MG63 (cell line): ENCODE measurements at regions not wholly inside any gene's neighbourhood (a gene's known extent, or its start where the extent isn't known, plus 50 kb on each side); places are given as distances from the start of the nearest gene placed in this dataset.
"Not testable (repeated sequence)": the region's sequence is repeated elsewhere in the genome, so short reads cannot be mapped to it uniquely, and the experiment has no call there.

Experiments used
- DNase-seq: peaks from one replicate; pipeline ENCODE4 v3.0.0-alpha.2; 2020
- H3K27me3 ChIP-seq: fragments of 250-450 bp; sonication (Bioruptor Pico); 2 replicates; pipeline ENCODE4 v1.5.1; 2020; ENCODE audit warnings: mild to moderate bottlenecking, moderate library complexity
- H3K36me3 ChIP-seq: fragments of 250-450 bp; sonication (Bioruptor Pico); 2 replicates; pipeline ENCODE4 v1.5.1; 2020; ENCODE audit warnings: mild to moderate bottlenecking, moderate library complexity
- H3K4me3 ChIP-seq: fragments of 250-450 bp; sonication (Bioruptor Pico); 2 replicates; pipeline ENCODE4 v1.5.1; 2020; ENCODE audit warnings: mild to moderate bottlenecking, moderate library complexity
- H3K9me3 ChIP-seq: fragments of 250-450 bp; sonication (Bioruptor Pico); 2 replicates; pipeline ENCODE4 v1.5.1; 2020; ENCODE audit warnings: mild to moderate bottlenecking, moderate library complexity

DNA sequence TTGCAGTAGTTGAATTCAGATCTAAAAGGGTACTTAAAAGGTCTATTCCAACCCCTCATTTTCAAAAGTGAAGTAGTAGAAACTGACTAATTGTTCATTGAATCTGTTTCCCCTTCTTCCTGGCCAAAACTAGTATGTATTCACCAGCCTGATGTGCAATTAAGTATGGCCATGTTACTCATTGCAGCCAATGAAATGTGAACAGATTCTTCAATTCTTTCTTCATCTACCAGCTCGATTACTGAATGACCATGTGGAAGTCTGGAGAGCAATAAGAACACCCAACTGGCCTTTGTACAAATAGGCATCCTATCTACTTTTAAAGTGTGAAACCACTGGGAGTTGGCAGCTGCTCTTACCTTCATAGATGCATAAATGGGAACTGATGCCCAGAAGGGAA is 449.0 kb upstream of the ID2 start:
- no peak overlapping the region for H3K4me3 ChIP-seq
- no peak for DNase-seq
- H3K36me3 ChIP-seq: no peaks in the 10 kb centered on the region
- H3K9me3 ChIP-seq: no peaks in the 10 kb centered on the region
- no peaks in the 10 kb centered on the region for H3K27me3 ChIP-seq

DNA sequence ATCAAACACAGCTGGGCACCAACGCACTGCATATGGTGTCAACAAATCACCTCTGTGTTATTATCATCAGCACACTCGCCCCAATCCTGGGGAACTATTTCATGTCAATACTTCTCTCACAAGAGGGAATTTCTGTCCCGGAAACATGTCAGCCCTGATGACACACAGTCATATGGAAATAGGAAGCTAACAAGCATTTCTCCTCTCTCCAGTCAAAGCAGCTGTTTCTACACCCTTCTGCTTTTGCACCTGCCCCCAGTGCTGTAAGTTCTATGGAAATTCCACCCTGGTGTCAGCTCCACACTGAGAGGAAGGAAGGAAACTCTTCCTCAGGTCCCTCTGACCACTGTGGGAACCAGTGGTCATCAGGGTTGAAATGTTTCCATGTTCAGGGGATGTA is 447.6 kb upstream of the ID2 start:
- Histone ChIP-seq H3K27me3 (no peaks in the 10 kb centered on the region), H3K36me3 (no peaks in the 10 kb centered on the region), H3K9me3 (no peaks in the 10 kb centered on the region), H3K4me3 (no peak overlapping the region)
- no peak for DNase-seq

DNA sequence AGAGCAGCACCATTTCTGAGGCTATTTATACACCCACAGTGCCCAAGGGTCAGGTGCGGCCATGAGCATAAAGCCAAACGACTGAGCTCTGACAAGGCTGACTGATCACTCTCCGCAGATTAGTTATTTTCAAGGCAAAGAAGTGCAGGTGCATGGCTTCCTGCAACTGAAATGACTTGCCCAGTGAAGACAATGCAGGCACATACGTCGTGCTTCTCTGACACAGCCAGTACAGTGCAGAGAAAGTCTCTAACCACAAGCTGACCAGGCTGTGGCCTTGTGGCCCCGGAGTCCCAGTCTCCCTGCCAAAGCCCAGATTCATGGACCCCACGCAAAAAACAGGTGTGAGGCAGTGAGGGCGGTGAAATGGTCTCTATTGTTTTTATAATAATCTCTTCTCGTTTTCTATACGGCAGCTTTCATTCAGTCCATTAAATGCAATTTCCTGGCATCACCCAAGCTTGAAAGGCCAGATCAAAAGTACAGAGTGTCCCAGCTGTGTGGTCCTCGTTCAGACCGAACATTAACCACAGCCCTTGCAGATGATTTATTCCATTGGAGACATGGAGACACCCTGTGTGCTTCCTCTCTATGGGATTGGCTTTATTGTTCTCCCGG is 447.0 kb upstream of the ID2 start:
- Histone ChIP-seq H3K27me3 (no peaks in the 10 kb centered on the region), H3K36me3 (no peaks in the 10 kb centered on the region), H3K9me3 (no peaks in the 10 kb centered on the region), H3K4me3 (no peak overlapping the region)
- no peak for DNase-seq

DNA sequence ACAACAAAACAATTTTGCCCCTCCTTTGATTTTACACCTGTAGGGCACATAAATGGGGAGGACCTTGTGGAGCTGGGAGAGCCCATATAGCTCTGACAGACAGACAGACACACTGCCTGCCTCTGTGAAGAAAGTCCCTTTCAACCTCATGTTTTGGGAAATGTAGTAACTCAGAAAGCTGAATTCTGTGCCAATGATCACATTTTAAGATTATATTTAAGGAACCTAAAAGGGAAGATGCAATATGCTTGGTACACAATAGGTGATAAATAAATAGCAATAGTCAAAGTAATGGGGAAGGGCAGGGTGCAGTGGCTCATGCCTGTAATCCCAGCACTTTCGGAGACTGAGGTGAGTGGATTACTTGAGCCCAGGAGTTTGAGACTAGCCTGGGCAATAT is 446.4 kb upstream of the ID2 start:
- Histone ChIP-seq H3K36me3 (no peaks in the 10 kb centered on the region), H3K4me3 (no peak overlapping the region), H3K27me3 (no peaks in the 10 kb centered on the region), H3K9me3 (no peaks in the 10 kb centered on the region)
- DNase-seq: no peak

DNA sequence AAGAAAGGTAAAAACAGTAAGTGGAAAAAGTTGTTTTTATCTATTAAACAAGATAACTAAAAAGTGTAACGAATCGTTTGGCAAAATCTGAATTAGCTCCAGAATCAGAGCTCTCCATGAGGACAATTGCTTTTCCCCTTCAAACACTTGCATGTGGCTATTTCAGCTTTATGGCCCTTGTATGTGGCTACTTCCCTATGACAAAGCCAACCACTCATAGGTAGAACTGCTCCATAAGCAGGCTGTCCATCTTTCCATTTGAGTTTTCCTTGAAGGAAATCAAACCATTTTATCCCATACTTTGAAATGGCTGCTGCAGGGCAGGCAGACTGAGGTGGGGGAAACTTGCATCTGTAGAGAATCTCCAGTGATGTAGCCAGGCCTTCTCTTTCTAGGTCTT is 445.5 kb upstream of the ID2 start:
- no peaks in the 10 kb centered on the region for H3K9me3 ChIP-seq
- H3K27me3 ChIP-seq: no peaks in the 10 kb centered on the region
- H3K36me3 ChIP-seq: no peaks in the 10 kb centered on the region
- no peak overlapping the region for H3K4me3 ChIP-seq
- DNase-seq: no peak

DNA sequence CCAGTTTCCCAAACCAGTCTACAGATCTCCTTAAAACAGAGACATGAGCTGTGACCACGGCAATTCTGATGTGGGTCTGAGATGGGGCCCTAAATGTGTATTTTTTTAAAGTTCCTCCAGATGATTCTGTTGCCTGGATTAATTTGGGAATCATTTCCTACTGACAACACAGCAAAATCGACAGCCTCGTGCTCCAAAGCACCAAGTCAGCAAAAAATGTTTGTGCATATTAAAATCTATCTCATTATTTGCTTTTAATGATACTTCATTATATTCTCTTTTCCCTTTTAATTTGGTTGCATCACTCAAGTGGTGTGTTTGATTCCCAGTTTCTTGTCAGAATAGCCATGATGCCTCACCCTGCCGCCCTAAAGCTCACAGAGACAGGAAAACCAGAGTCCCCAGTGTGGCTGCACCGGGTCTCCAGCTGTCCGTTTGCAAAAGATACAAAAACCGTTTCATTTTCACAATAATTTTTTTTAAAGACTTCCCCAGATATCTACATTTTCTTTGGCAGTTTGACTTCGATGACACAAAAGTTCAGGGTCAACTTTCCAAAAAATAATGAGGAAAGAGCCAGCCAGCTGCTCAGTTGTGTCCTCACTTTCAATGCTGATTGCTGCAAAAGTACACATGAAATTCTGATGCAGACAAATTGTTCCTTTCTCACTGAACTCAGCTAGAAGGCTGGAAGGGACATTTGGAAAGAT is 443.2 kb upstream of the ID2 start:
- no peaks in the 10 kb centered on the region; the same call in 1 of the 2 replicates for H3K27me3 ChIP-seq
- no peaks in the 10 kb centered on the region for H3K36me3 ChIP-seq
- H3K4me3 ChIP-seq: no peak overlapping the region
- 0 out of 2 replicates have a peak, but pooled peaks cover under 1% of the 10 kb centered on the region for H3K9me3 ChIP-seq
- DNase-seq: no peak

DNA sequence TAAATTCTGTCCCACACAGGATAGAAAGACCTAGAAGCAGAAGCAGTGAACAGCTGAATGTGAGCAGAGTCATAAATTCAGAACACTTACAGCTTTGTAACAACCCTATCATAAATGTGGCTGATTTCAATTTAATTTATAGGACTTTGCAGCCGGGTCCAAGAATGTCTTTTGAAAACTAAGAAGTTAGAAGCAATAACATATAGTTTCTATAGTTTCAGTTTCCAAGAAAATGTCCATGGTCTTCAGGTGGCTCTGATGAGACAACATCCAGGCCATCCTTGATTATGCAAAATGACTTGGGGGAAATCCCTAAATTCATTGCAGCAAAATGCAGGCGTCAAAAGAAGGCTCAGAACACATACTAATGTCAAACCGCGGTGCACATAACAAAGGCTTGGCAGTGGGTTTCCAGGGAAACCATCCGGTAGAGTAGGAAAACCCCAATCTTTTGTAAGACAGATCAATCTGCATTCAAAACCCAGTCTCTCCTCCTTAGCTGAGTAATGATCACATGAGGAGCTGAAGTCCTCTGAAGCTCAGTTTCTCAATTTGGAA is 442.2 kb upstream of the ID2 start:
- no peak for DNase-seq
- Histone ChIP-seq H3K27me3 (no peaks in the 10 kb centered on the region; the same call in 1 of the 2 replicates), H3K4me3 (no peak overlapping the region), H3K9me3 (0 out of 2 replicates have a peak, but pooled peaks cover 2% of the 10 kb centered on the region), H3K36me3 (no peaks in the 10 kb centered on the region)

DNA sequence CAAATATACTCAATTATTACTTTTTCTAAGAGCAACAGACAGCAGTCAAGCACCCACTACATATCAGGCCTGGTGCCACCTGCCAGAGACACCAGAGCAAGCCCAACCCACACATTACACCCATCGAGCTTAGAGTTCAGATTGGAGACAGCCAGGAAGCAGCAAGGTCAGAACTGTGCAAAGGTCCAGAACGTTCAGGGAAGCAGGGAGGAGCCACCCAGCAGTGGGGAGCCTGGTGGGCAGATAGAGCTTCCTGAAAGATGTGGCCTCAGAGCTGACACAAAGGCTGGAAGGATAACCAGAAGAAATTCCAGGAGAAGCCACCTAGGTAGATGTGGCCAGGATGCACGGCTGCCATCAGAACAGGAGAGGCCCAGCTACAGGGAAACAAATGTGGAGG is 440.5 kb upstream of the ID2 start:
- Histone ChIP-seq H3K9me3 (0 out of 2 replicates have a peak, but pooled peaks cover 2% of the 10 kb centered on the region), H3K4me3 (no peak overlapping the region), H3K36me3 (no peaks in the 10 kb centered on the region), H3K27me3 (no peaks in the 10 kb centered on the region; the same call in 1 of the 2 replicates)
- DNase-seq: no peak

DNA sequence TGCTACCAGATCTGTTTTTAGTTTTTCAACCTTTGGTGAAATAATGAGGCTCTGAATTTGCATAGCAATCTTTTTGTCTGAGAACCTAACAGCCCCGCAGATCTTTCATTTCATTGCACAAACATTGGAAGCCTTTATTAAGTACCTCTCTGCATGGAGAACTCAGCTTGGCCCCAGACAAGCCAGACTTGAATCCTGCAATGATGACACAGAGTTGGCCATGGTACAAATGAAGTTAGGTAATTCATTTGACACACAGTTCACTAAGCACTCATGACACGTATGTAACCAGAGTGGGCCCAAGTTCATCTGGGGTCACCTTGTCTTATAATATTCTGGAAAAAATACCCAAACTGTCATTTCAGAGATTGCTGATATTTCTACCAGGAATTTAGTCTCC is 439.1 kb upstream of the ID2 start:
- DNase-seq: no peak
- Histone ChIP-seq H3K9me3 (0 out of 2 replicates have a peak, but pooled peaks cover 2% of the 10 kb centered on the region), H3K36me3 (no peaks in the 10 kb centered on the region), H3K27me3 (no peaks in the 10 kb centered on the region; the same call in 1 of the 2 replicates), H3K4me3 (no peak overlapping the region)

DNA sequence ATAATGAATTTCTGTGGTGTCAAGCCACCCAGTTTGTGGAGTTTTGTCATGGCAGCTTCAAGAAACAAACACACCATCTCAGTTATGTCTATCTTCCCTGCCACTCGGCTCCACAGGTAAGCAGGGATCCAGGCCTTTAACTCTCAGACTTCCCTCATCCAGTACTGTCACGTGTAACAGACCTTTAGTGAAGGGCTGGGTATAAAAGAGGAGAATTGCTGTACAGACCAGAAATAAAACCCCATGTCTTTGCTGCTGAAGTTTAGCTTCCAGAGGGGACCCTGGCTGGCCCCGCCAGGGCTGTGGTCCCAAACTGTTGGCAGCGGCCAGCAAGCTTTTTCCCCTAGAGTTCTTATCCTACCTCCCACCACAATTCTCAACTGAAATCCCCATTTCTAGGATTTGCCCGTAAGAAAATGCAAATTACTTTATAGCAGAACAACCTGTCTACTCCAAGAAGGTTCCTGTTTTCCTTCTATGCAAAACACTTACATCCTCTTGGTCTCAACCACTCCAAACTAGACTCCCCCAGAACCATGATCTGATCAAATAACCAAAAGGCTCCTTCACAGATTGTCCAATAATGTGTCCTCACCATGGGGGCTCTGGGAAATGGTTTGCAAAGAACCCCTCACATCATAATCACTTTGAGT is 438.0 kb upstream of the ID2 start:
- Histone ChIP-seq H3K36me3 (no peaks in the 10 kb centered on the region), H3K9me3 (0 out of 2 replicates have a peak, but pooled peaks cover 2% of the 10 kb centered on the region), H3K4me3 (no peak overlapping the region), H3K27me3 (no peaks in the 10 kb centered on the region; the same call in 1 of the 2 replicates)
- no peak for DNase-seq

DNA sequence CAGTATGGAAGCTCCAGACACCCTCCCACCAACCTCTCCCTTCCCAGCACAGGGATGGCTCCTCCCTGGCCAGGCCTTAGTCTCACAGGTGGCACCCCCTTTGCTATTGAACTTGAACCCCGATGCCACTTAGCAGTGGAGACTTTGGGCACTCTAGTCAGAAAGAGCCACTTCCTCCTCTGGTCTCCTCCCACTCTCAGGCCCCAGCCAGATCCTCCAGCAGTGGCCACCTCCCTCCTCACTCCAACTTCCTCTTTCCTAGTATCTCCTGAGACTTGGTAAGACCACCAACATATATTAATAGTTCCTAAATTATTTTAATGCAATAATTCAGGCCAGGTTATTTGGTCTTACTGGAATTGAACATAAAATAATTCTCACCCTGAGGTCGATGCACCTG is 437.2 kb upstream of the ID2 start:
- Histone ChIP-seq H3K27me3 (no peaks in the 10 kb centered on the region; the same call in 1 of the 2 replicates), H3K4me3 (no peak overlapping the region), H3K36me3 (no peaks in the 10 kb centered on the region), H3K9me3 (0 out of 2 replicates have a peak, but pooled peaks cover 2% of the 10 kb centered on the region)
- no peak for DNase-seq

DNA sequence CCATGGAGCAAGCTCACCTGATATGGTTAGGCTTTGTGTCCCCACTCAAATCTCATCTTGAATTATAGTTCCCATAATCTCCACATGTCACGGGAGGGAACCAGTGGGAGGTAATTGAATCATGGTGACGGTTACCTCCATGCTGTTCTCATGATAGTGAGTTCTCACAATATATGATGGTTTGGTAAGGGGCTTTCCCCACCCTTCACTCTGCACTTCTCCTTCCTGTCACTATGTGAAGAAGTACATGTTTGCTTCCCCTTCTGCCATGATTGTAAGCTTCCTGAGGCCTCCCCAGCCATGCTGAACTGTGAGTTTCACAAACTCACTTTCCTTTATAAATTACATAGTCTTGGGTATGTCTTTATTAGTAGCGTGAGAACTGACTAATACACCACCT is 435.7 kb upstream of the ID2 start:
- no peak for DNase-seq
- H3K4me3 ChIP-seq: no peak overlapping the region
- no peaks in the 10 kb centered on the region for H3K36me3 ChIP-seq
- no peaks in the 10 kb centered on the region; the same call in 1 of the 2 replicates for H3K27me3 ChIP-seq
- H3K9me3 ChIP-seq: 0 out of 2 replicates have a peak, but pooled peaks cover 2% of the 10 kb centered on the region

DNA sequence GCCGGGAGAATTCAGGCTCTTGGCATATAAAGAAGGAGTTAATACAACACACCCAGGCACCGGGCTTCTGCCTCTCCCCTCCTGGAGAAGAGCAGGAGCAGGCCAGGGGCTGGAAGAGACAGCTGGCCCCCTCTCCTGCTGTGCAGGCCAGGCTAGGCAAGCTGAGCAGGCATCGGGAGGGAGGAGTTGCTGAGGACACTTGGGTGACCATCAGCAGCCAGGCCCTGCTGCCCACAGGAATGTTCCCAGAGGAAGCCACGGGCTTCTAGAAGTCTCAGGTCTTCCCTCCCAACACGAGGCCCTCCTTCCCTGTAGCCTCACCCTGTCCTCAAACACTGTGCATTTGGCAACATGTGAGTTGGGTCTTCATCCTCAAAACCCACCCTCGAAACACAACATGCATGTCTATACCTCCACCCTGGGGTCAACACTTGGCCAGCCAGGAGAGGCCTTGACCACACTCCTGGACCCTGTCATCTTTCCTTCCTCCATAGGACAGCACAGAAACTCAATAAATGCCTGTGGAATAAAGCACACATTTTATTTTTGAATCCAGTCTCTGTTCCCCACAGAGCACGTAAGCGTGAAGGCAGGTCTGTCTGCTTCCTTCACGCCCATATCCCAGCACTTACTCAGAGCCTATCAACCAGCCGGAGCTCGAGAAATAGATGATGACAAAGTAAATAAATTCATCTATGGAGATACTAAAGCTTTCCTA is 433.8 kb upstream of the ID2 start:
- H3K36me3 ChIP-seq: no peaks in the 10 kb centered on the region
- no peak for DNase-seq
- no peak overlapping the region for H3K4me3 ChIP-seq
- no peaks in the 10 kb centered on the region for H3K27me3 ChIP-seq
- 0 out of 2 replicates have a peak, but pooled peaks cover 2% of the 10 kb centered on the region for H3K9me3 ChIP-seq

DNA sequence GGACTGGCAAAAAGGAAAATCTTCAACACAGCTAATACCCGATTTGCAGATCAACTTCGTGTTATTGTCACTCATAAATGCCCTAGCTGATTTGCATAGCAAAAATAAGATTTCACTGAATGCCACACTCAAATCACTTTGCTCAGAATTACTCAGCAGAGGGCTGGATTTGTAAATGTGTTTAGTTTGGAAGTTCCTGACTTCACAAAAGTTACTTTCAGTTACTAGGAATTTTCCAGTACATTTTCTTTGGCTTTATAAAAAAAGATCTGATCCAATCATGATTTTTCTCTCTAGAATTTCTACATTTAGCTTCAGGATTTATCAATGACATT is 433.3 kb upstream of the ID2 start:
- no peaks in the 10 kb centered on the region for H3K27me3 ChIP-seq
- 0 out of 2 replicates have a peak, but pooled peaks cover 2% of the 10 kb centered on the region for H3K9me3 ChIP-seq
- DNase-seq: no peak
- no peaks in the 10 kb centered on the region for H3K36me3 ChIP-seq
- no peak overlapping the region for H3K4me3 ChIP-seq

DNA sequence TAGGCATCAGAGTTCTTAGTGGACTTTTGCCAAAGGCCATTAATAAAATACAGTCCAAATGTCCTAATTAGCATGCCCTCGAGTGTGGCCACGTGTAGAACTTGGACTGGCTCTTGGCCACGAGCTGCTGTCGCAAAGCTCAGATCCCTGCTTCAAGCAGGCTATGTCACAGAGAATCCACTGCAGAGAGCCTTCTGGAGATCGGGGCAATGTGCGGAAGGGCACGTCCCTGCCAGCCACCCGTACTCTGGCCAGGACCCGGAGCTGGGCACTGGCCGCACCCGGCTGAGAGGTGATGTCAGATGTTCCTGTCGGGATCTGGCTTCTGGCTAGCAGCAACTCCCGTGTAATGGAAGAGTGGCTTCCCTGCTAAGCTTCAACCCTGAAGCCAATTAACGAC is 432.7 kb upstream of the ID2 start:
- peak; percentile 33 for DNase-seq
- Histone ChIP-seq H3K27me3 (no peaks in the 10 kb centered on the region), H3K9me3 (no peaks in the 10 kb centered on the region), H3K36me3 (no peaks in the 10 kb centered on the region), H3K4me3 (no peak overlapping the region)

DNA sequence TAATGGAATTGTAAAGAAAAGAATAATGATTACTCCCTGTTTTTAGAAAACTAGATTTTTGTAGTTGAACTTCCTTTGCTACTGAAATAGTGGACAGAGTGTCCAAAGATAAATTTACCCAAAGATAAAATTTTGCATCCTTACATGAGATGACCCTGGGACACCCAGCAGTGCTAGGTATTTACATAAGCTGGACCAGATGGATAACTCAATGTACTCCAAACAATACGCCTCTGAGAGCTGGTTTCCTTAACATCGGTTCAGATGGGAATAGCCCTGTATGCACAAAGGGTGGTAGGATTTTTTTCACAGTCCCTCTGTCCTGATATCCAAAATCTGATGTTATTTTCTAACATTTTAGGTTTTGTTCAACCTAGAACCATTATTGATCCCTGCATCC is 432.1 kb upstream of the ID2 start:
- no peak for DNase-seq
- Histone ChIP-seq H3K27me3 (no peaks in the 10 kb centered on the region), H3K9me3 (no peaks in the 10 kb centered on the region), H3K36me3 (no peaks in the 10 kb centered on the region), H3K4me3 (no peak overlapping the region)

DNA sequence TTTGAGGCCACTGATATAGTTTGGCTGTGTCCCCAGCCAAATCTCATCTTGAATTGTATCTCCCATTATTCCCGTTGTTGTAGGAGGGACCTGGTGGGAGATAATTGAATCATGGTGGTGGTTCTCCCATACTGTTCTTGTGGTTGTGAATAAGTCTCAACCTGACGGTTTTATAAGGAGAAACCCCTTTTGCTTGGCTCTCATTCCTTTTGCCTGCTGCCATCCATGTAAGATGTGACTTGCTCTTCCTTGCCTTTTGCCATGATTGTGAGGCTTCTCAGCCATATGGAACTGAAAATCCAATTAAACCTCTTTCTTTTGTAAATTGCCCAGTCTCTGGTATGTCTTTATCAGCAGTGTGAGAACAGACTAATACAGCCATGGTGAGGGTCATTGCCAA is 431.6 kb upstream of the ID2 start:
- not testable (repeated sequence) for H3K36me3 ChIP-seq, H3K9me3 ChIP-seq, H3K4me3 ChIP-seq, DNase-seq, H3K27me3 ChIP-seq
